SK-N-SH (cell line): ENCODE measurements at regions not wholly inside any gene's neighbourhood (a gene's known extent, or its start where the extent isn't known, plus 50 kb on each side); places are given as distances from the start of the nearest gene placed in this dataset.

Source experiments
- CTCF ChIA-PET: fragments of 300-600, 350-600 bp; formaldehyde crosslinking; extraction: SDS; loops from one replicate; lab custom pipeline; 2021; lab: Yijun Ruan, JAX
- POLR2A ChIA-PET: fragments of 350-600 bp; sonication (Branson Sonifier 250); formaldehyde crosslinking; extraction: SDS; loops from one replicate; lab custom pipeline; 2020; ENCODE audit warnings: antibody characterized with exemption, inconsistent platforms; lab: Yijun Ruan, JAX
- DNase-seq: peaks from one replicate; pipeline ENCODE4 v3.0.0; 2012
- H2AFZ ChIP-seq: fragments of 200-600 bp; sonication (generic); 2 replicates; pipeline ENCODE4 v1.8.1; 2016; ENCODE audit warnings: antibody characterized with exemption, mild to moderate bottlenecking, low read depth
- H3F3A ChIP-seq: fragments of 200-600 bp; sonication (generic); replicated peaks from 2 replicates; pipeline ENCODE3; 2016; ENCODE audit warnings: antibody characterized with exemption, mild to moderate bottlenecking; ENCODE audit not compliant: insufficient read depth
- H3K27ac ChIP-seq, 2 experiments: fragments of 200-500 bp in 1 of 2; fragments of 200-600 bp in 1 of 2; sonication (Bioruptor generic) in 1 of 2; sonication (generic), shearing (Covaris generic) in 1 of 2; 2 replicates each; pipeline versions ENCODE4 v1.5.1 to v1.6.1; 2014 to 2016; ENCODE audit warnings: low read depth in 2 of 2, inconsistent platforms in 1 of 2, low read length in 1 of 2, mild to moderate bottlenecking in 1 of 2, mixed read lengths in 1 of 2
- H3K27me3 ChIP-seq: fragments of 200-600 bp; sonication (generic), shearing (Covaris generic); 2 replicates; pipeline ENCODE4 v1.6.1; 2016; ENCODE audit warnings: mixed run types; ENCODE audit not compliant: insufficient read depth
- H3K36me3 ChIP-seq, 2 experiments: fragments of 200-500 bp in 1 of 2; fragments of 200-600 bp in 1 of 2; sonication (Bioruptor generic) in 1 of 2; sonication (generic) in 1 of 2; replicated peaks in 1 of 2; 2 replicates each; pipeline versions ENCODE3 to v1.5.1; 2014 to 2016; ENCODE audit warnings: low read length in 1 of 2, mild to moderate bottlenecking in 1 of 2; ENCODE audit not compliant: insufficient read depth in 2 of 2, control insufficient read depth in 1 of 2
- H3K4me1 ChIP-seq, 2 experiments: fragments of 200-500 bp in 1 of 2; fragments of 200-600 bp in 1 of 2; sonication (Bioruptor generic) in 1 of 2; sonication (generic), shearing (Covaris generic) in 1 of 2; 2 replicates each; pipeline versions ENCODE4 v1.5.1 to v1.6.1; 2014 to 2016; ENCODE audit warnings: low read depth in 1 of 2, low read length in 1 of 2, mixed run types in 1 of 2; ENCODE audit not compliant: insufficient read depth in 2 of 2, control insufficient read depth in 1 of 2
- H3K4me2 ChIP-seq: fragments of 200-600 bp; sonication (generic), shearing (Covaris generic); 2 replicates; pipeline ENCODE4 v1.6.1; 2017; ENCODE audit warnings: mixed run types
- H3K4me3 ChIP-seq, 2 experiments: fragments of 200-500 bp in 1 of 2; fragments of 200-600 bp in 1 of 2; sonication (Bioruptor generic) in 1 of 2; sonication (generic), shearing (Covaris generic) in 1 of 2; 2 replicates each; pipeline versions ENCODE4 v1.5.1 to v1.8.1; 2014 to 2016; ENCODE audit warnings: low read depth in 2 of 2, inconsistent platforms in 1 of 2, low read length in 1 of 2, mild to moderate bottlenecking in 1 of 2, mixed read lengths in 1 of 2, moderate library complexity in 1 of 2
- H3K79me2 ChIP-seq: fragments of 200-600 bp; sonication (generic); 2 replicates; pipeline ENCODE4 v1.8.1; 2017; ENCODE audit warnings: mild to moderate bottlenecking; ENCODE audit not compliant: insufficient read depth
- H3K9ac ChIP-seq: fragments of 200-600 bp; sonication (generic); 2 replicates; pipeline ENCODE4 v1.6.1; 2017; ENCODE audit warnings: mixed run types
- H3K9me2 ChIP-seq: fragments of 200-600 bp; sonication (generic); 2 replicates; pipeline ENCODE4 v1.6.1; 2017; ENCODE audit warnings: mixed run types
- H3K9me3 ChIP-seq: fragments of 200-600 bp; sonication (generic); 2 replicates; pipeline ENCODE4 v1.6.1; 2017; ENCODE audit warnings: mixed run types, mild to moderate bottlenecking, moderate library complexity
- H4K20me1 ChIP-seq: fragments of 200-600 bp; sonication (generic); 2 replicates; pipeline ENCODE4 v1.6.1; 2017; ENCODE audit warnings: mild to moderate bottlenecking, mixed run types; ENCODE audit not compliant: insufficient read depth
- CHD2 ChIP-seq: fragments of 150-350 bp; IDR thresholded peaks from 2 replicates; pipeline ENCODE4 v1.6.1; 2018; ENCODE audit warnings: low read length; ENCODE audit not compliant: partially characterized antibody
- CTCF ChIP-seq: fragments of 200-600 bp; sonication (generic); IDR thresholded peaks from 2 replicates; pipeline ENCODE4 v1.6.1; 2017; ENCODE audit warnings: antibody characterized with exemption, mild to moderate bottlenecking, moderate library complexity
- NFIC ChIP-seq: IDR thresholded peaks from 2 replicates; pipeline ENCODE4 v1.4.0; 2012; ENCODE audit warnings: borderline replicate concordance
- TCF12 ChIP-seq: IDR thresholded peaks from 2 replicates; pipeline ENCODE4 v1.4.0; 2012
- ZBTB33 ChIP-seq: IDR thresholded peaks from 2 replicates; pipeline ENCODE4 v1.4.0; 2012; ENCODE audit warnings: low read depth, borderline replicate concordance
- WGBS: methylation state at CpG from one replicate; pipeline ENCODE4 v1.1.6; 2017; ENCODE audit warnings: low lambda C conversion rate; 5-methylcytosine and 5-hydroxymethylcytosine counted together
- TF ChIP-seq, protein P1 (sequence below): fragments of 150-350 bp; IDR thresholded peaks from 2 replicates; pipeline ENCODE4 v1.6.1; 2017; ENCODE audit warnings: antibody characterized with exemption, low read length, low read depth, borderline replicate concordance

DNA sequence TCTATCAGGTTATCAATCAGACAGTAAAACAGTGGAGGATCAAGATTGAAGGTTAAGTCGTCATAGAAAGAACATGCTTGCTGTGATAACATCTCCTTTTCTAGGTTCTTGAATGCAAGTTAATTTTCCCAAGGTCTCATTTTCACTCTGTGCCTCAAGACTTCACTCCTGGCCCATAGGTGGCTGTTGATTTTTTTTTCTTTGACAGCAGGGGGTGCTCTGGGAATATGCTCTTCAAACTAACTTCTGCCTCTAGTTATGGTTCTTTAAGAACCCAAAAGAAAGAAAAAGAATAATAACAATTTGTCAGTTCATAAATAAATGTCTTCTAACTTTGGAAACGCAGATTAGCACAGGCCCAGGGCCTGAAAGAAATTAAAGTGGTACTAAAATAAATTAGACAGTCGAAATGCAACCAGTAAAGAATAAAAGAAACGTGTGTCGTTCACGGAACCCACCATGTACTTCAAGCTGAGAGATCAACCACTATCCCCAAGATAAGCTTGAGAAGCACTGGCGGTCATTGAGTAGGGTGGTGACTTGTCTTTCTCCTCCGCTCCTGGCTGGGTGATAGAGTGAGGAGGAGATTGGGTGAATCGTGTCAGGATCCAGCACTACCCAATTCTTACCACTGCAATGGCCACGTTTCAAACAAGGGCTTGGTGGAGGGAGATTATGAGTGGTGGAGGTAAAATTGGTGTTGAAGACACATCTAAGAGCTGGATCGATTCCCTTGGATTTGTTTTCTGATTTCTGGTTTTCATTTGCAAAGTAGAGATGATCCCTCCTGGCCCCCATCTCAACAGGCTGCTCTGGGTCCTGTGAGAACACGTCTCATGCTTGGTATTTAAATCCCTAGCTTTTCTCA lies 93.4 kb upstream of the IRX4 start:
- H3F3A ChIP-seq: no peaks in the 10 kb centered on the region
- no peak overlapping the region for H2AFZ ChIP-seq
- 3% methylated on average over 12 of the region's 12 CpGs for WGBS
- no peaks in the 10 kb centered on the region for H3K9me3 ChIP-seq
- H4K20me1 ChIP-seq: no peaks in the 10 kb centered on the region
- H3K9ac ChIP-seq: no peak overlapping the region
- no peak overlapping the region for H3K27ac ChIP-seq
- TF ChIP-seq CTCF (0 out of 2 replicates have a peak, but pooled peaks have one; percentile 19), CHD2 (no peak), NFIC (no peak)
- DNase-seq: no peak
- peaks cover 29% of the 10 kb centered on the region for H3K27me3 ChIP-seq
- no peaks in the 10 kb centered on the region for H3K4me1 ChIP-seq
- no peaks in the 10 kb centered on the region for H3K79me2 ChIP-seq
- H3K36me3 ChIP-seq: no peaks in the 10 kb centered on the region
- ChIA-PET POLR2A (no interaction called here), CTCF (no interaction called here)
- no peak overlapping the region for H3K4me3 ChIP-seq
- H3K9me2 ChIP-seq: no peaks in the 10 kb centered on the region
- H3K4me2 ChIP-seq: no peak overlapping the region

- Histone ChIP-seq H3K27me3 (peaks cover 29% of the 10 kb centered on the region), H3K9me2 (no peaks in the 10 kb centered on the region), H3K79me2 (no peaks in the 10 kb centered on the region), H2AFZ (no peak overlapping the region), H3F3A (no peaks in the 10 kb centered on the region), H3K4me2 (no peak overlapping the region), H3K27ac (no peak overlapping the region), H3K4me3 (no peak overlapping the region), H4K20me1 (no peaks in the 10 kb centered on the region), H3K9me3 (no peaks in the 10 kb centered on the region), H3K36me3 (no peaks in the 10 kb centered on the region), H3K9ac (no peak overlapping the region), H3K4me1 (no peaks in the 10 kb centered on the region)
- TF ChIP-seq TCF12 (no peak), ZBTB33 (no peak)
- TF ChIP-seq, protein P1, sequence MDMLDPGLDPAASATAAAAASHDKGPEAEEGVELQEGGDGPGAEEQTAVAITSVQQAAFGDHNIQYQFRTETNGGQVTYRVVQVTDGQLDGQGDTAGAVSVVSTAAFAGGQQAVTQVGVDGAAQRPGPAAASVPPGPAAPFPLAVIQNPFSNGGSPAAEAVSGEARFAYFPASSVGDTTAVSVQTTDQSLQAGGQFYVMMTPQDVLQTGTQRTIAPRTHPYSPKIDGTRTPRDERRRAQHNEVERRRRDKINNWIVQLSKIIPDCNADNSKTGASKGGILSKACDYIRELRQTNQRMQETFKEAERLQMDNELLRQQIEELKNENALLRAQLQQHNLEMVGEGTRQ: no peak
- POLR2A ChIA-PET: no interaction called here
- WGBS: 0% methylated on average over 6 of the region's 7 CpGs
- CTCF ChIA-PET: no interaction called here
- DNase-seq: no peak
These were observed 92.6 kb upstream of the IRX4 start for GRCh38 chr5:1975406-1975715.
